ENCODE measurements at regions not wholly inside any gene's neighbourhood (a gene's known extent, or its start where the extent isn't known, plus 50 kb on each side); places are given as distances from the start of the nearest gene placed in this dataset.

DNA sequence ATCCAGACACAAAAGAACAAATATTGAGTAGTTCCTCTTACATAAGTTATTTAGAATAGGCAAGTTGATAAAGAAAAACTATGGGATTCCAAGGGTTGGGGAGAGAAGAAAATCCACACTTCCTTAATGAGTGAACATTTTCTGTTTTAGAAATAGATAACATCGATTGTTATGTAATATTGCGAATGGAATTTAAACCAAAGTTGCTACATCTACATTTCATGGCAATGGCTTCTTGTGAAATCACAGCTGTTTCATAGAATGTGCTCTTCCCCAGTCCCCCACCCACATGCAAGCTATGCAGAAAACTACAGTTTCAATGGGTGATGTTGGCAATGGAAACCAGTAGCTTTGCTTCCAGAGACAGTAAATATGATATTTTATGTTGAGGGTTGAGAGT is 1639.5 kb downstream of the SI start:
- TF ChIP-seq, protein P1, sequence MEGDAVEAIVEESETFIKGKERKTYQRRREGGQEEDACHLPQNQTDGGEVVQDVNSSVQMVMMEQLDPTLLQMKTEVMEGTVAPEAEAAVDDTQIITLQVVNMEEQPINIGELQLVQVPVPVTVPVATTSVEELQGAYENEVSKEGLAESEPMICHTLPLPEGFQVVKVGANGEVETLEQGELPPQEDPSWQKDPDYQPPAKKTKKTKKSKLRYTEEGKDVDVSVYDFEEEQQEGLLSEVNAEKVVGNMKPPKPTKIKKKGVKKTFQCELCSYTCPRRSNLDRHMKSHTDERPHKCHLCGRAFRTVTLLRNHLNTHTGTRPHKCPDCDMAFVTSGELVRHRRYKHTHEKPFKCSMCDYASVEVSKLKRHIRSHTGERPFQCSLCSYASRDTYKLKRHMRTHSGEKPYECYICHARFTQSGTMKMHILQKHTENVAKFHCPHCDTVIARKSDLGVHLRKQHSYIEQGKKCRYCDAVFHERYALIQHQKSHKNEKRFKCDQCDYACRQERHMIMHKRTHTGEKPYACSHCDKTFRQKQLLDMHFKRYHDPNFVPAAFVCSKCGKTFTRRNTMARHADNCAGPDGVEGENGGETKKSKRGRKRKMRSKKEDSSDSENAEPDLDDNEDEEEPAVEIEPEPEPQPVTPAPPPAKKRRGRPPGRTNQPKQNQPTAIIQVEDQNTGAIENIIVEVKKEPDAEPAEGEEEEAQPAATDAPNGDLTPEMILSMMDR (IDR thresholded peaks at IDR 0.05; ENCODE audit: extremely low read depth, insufficient read depth, missing control alignments) = no peak
- no peak for DNase-seq (ENCODE audit: low spot score)
- in situ Hi-C loops (cut with MboI; ENCODE audit: low pct_unique_long_range_greater_than_20kb, low sequenced_read_pairs, unreplicated experiment) = no loop called here

DNA sequence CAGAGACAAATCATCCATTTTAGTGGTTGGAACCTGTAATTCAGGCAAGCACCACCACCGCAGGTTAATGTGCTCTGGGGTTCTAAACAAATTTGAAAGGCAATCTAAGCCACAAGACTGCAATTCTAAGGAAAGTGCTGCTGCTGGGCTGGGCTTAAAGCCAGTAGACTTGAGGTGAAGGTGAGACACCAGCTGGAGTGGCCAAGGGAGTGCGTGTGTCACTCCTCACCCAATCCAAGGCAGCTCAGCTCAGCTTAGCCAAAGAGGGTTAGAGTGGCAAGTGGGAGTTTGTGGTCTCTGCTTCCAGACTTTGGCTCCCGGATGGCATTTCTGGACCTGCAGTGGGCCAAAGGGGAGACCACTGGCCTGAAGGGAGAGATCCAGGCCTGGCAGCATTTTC is 1655.6 kb downstream of the SI start:
- TF ChIP-seq, protein P1 (IDR thresholded peaks at IDR 0.05; ENCODE audit: extremely low read depth, insufficient read depth, missing control alignments) = no peak
- in situ Hi-C loops (cut with MboI; ENCODE audit: low pct_unique_long_range_greater_than_20kb, low sequenced_read_pairs, unreplicated experiment) = no loop called here

DNA sequence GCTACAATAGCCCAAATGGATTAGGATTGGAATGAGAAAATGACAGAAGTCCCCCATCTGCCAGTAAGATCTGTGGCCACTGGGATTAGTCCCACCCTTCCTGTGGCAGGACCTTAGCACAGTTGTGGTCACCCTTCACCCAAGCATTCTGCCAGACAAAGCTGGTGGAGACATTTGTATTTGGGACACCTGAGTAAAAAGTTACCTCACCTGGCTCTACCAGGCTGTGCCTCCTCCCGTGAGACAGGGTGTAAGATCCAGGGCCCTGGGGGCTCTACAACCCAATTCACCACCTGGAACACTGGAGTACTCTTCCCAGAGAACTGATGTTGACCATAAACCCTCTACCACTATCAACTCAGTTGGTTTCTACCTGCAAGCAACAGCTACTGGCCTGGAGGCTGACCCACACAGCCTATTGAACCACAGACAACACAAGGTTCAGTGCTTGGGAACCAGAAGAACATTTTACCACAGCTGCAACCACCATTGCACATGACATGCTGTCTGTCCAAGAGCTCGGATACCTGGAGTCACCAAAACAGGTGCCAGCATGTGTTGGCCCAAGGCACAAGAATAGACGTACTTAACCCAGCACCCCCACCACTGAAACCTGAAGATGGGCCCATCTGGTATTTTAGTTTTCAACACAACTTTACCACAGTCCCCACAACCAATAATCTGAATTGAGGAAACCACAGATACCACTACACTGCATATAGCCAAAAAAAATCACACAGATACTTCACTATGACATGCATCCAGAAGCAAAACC is 1686.7 kb downstream of the SI start:
- in situ Hi-C loops (cut with MboI; ENCODE audit: low pct_unique_long_range_greater_than_20kb, low sequenced_read_pairs, unreplicated experiment) = no loop called here
- TF ChIP-seq, protein P1 (IDR thresholded peaks at IDR 0.05; ENCODE audit: extremely low read depth, insufficient read depth, missing control alignments) = no peak

More for the DNA sequence above, 1655.6 kb downstream of the SI start:
- no peak for DNase-seq (ENCODE audit: low spot score)

DNA sequence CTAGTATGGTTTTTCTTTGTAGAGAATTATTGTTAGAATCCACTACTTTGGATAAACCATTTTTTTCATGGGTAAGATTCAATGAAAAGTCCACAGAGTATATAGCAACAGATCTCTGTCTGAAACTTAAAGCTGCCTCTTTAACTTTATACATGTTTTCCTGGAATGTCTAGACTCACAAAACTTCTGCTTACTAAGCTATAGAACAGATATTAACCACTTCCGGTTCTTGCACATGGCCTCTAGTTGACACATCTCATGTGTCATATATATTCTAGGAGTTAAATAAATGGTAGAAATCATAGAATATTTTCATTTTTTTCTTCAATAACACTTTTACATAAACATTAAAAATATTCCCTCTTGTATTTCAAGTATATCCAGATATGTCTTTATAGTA is 1693.9 kb downstream of the SI start:
- TF ChIP-seq, protein P1 (IDR thresholded peaks at IDR 0.05; ENCODE audit: extremely low read depth, insufficient read depth, missing control alignments) = no peak
- in situ Hi-C loops (cut with MboI; ENCODE audit: low pct_unique_long_range_greater_than_20kb, low sequenced_read_pairs, unreplicated experiment) = no loop called here
- no peak for DNase-seq (ENCODE audit: low spot score)

More for the DNA sequence above, 1686.7 kb downstream of the SI start:
- no peak for DNase-seq (ENCODE audit: low spot score)

DNA sequence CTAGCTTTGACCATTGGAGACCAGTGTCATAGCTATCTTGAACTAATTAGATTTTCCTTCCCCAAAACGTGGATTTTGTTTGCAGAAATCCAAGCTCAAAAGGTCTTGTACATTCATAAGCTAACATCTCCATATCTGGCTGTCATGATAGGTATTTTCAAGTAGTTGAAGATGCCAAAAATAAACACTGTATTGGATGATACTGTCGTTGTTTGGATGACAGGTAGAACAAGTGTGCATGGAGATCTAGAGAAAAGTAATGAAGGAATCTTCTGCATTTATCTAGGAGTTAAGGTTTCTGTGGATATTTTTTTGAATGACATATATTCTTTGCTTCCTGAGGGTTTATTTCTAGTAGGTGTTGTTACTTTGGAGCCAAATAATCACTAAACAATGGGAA is 1696.1 kb downstream of the SI start:
- no peak for DNase-seq (ENCODE audit: low spot score)
- in situ Hi-C loops (cut with MboI; ENCODE audit: low pct_unique_long_range_greater_than_20kb, low sequenced_read_pairs, unreplicated experiment) = no loop called here
- TF ChIP-seq, protein P1 (IDR thresholded peaks at IDR 0.05; ENCODE audit: extremely low read depth, insufficient read depth, missing control alignments) = no peak

DNA sequence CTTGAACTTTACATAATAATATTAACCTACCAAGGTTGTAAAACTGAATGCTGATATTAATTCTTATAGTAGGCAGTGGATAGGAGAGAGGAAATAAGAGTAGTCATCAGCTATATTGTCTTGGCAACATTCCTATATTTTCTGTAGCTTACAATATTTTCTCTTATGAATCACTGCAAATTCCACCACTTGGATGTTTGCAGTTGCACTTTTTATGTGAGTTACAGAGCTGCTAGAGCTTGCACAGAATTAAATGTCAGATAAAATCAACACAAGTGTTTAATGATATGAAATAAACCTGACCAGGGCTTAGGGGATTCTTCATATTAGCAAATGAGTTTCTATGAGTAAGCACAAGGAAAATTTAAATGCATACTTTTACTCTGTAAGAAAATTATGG is 1710.1 kb downstream of the SI start:
- TF ChIP-seq, protein P1 (IDR thresholded peaks at IDR 0.05; ENCODE audit: extremely low read depth, insufficient read depth, missing control alignments) = no peak
- DNase-seq (ENCODE audit: low spot score) = no peak
- in situ Hi-C loops (cut with MboI; ENCODE audit: low pct_unique_long_range_greater_than_20kb, low sequenced_read_pairs, unreplicated experiment) = no loop called here

All from GM13977 (cell line).